ENCODE measurements at regions not wholly inside any gene's neighbourhood (a gene's known extent, or its start where the extent isn't known, plus 50 kb on each side); places are given as distances from the start of the nearest gene placed in this dataset.
A peak's percentile ranks its signal among the peaks of the same experiment; 100 is the strongest.

GRCh38 chr3:177977381-177978158, 558.7 kb upstream of the KCNMB2 start:
- DNase-seq: no peak

DNA sequence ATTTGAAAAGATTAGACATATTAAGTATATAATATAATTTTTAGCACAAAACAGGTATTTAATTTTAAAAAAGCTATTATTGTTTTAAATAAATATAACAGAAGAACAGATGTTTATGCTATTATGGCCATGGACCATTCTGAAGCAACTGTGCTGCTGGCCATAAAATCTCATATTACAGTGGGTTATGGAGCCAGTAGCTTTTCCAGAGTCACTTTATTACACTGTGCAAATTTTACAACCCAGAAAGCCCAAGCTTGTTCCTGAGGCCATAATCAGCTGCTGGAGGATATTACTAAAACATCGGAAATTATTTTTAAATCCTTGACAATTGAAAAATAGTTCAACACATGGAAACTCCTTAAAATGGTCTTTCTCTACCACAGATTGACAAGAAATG, 557.3 kb upstream of the KCNMB2 start:
- no peak for DNase-seq

DNA sequence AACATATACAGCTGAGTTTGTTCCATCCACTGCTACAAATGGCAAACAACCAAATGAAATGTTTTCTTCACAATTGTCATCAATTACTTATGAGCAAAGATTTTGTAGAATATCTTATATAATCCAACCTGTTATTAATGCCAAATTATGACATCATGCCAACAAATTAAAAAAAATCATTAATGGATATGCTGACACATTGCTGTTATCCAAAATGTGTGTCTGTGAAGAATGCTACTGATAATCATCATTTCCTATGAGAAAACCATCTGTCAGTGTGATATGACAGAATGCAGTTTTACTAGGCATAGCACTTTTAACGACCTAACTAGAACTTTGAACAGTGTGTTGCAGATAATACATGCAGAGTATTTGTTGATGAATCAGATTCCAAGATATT, 556.5 kb upstream of the KCNMB2 start:
- no peak for DNase-seq

DNA sequence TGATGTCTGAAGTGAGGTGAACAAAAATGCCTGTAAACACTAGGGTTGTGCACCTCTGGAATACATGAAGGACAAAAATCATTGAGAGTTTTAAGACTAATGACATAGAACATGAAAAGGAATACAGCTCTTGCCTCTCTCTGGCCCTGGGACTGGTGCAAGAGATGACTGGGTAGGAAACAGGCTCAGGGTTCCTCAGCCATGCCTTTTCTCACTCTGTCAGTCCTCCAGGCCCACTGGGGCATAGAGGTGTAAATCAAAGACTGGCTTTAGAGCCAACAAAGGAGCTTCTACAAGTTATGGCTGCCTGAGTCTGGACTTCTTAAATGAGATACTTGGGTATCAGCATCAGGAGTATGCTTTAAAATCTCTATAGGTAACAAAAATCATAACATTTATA, 554.7 kb upstream of the KCNMB2 start:
- DNase-seq: no peak

DNA sequence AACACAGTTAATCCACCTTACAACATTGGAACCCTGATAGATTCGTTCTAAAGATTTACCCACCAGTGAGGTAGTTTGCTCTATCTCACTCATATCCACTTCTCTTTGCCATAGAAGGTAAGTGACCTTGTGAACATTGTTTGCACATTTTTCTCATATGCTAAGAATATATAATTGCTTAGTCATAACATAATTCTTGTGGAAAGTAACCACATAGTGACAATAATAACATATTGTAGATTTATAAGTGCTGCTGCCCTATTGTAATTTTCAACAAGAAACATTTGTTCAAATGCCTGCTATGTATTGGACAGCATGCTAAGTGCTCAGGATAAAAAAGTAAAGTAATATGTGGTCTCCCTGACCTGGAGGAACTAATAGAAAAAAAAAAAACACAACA, 554.2 kb upstream of the KCNMB2 start:
- DNase-seq: no peak

DNA sequence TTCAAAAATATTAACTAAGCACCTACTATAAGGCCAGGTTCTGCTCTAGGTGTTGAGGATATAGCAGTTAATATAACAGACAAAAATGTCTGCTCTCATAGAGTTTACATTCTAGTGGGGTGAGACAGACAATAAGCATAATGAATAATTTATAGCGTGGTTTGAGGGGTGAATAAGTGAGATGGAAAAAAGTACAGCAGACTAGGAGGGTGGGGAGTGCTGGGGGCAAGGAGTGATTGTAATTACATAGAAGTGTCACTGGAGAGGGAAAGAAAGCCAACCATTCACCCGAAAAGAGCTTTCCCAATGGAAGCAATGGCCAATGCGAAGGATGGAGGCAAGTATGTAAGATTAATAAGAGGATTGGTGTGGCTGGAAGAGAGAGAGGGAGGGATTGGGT, 552.9 kb upstream of the KCNMB2 start:
- DNase-seq: no peak

GRCh38 chr3:177992993-177993970, 543.0 kb upstream of the KCNMB2 start:
- no peak for DNase-seq

DNA sequence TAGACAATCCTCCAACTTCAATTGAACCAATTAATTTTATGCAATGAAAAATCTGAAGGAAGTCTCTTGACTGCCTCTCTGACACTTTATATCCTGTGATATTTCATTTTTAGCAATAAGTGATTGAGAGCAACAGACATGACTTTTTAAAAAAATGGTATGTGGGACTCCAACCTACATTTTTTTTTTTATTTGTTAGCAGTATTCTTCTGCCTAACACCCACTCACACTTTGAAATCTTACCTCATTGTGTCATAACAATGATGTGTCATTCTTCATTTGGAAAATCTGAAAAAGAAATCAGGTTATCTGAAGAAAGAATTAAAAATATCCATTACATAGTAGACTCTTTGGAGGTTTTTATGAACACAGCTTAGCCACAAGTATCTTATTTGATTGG, 541.3 kb upstream of the KCNMB2 start:
- no peak for DNase-seq

GRCh38 chr3:177995381-177996085, 540.7 kb upstream of the KCNMB2 start:
- DNase-seq: no peak

- peak in 1 of 2 donors; percentile 69 for DNase-seq
These were observed 534.5 kb upstream of the KCNMB2 start for GRCh38 chr3:178001670-178002101.

DNA sequence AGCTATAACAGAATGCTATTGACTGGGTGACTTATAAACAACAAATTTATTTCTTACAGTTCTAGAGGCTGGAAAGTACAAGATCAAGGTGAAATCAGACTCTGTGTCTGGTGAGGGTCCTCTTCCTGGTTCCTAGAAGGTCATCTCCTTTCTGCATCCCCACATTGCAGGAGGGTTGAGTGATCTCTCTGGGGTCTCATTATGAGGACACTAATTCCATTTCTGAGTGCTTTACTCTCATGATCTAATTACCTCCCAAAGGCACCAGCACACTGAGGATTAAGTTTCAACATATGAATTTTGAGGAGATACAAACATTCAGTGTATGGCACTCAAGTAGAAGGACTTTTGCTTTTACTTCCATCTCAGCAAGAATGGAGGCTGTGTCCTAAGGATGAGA, 534.1 kb upstream of the KCNMB2 start:
- no peak for DNase-seq

DNA sequence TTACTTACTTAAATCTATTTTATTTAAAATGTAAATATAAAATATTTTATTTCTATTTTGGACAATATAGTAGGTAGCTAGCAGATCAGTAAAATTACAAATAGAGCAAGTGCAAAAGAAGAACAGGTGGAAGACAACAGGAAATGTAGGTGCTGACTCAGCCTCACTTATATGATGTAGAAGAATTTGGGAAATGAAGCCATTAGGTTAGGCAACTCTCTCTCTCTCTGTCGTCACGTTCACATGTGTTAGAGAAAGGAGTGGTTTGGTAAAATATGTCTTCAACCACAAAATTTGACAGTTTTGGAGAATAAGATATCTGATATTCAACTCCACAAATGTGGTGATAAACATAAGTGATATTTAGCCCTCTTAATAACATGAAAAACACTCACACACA, 532.5 kb upstream of the KCNMB2 start:
- no peak for DNase-seq

DNA sequence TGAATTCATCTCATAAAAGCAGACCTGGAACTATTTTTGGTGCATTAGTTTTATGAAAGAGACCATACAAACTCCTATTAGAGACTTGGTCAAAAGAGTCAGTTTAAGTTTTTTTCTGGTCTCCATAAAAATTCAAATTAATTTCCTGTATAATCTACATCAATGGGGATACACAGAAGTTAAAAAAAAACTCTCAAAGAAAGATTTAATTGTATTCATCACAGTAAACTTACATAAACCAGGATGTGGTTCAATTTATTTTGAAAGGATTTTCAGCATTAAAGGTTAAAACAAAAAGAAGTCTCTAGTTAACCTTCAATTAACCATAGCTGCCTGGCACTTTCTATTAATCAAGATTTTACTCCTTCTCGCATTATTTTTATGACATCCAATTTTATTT, 530.3 kb upstream of the KCNMB2 start:
- no peak for DNase-seq

DNA sequence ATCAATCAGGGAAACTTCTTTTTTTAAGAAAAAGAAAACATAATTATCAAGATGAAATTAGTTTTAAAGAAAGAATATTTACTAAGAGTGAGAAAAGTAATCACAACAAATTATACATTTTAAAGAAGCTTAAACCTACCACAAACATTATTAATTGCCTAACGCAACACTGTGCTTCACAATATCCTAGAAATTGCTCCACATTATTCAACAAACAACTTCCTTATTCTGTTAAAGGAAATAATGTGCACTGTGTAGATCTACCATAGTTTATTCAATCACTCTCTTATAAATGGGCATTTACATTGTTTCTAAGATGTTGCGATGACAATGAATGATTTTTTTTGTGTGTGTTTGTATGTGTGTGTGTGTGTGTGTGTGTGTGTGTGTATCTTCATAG, 525.9 kb upstream of the KCNMB2 start:
- no peak for DNase-seq

GRCh38 chr3:178019645-178020044, 516.6 kb upstream of the KCNMB2 start:
- no peak for DNase-seq

- no peak for DNase-seq
These were observed 513.6 kb upstream of the KCNMB2 start for GRCh38 chr3:178022599-178022998.

DNA sequence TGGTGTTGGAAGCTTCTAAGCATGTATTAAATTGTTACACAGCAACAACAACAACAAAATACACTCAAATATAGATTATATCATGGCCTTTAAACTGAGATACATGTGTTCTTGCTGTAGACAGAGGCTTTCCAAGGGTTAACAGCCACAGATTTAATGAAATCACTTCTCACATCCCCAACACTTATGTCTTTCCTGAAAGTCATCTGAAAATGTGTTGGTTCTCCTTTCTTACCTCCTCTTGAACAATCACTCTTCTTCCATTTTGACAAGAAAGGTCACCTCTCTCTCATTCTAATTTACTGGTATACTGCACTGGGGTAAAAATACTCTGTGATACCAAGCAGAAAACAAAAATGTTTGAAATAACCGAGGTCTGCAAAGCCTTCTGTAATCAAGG, 507.3 kb upstream of the KCNMB2 start:
- DNase-seq: no peak

- no peak for DNase-seq
These were observed 499.6 kb upstream of the KCNMB2 start for GRCh38 chr3:178036451-178037144.

GRCh38 chr3:178041931-178042330, 494.3 kb upstream of the KCNMB2 start:
- no peak for DNase-seq

DNA sequence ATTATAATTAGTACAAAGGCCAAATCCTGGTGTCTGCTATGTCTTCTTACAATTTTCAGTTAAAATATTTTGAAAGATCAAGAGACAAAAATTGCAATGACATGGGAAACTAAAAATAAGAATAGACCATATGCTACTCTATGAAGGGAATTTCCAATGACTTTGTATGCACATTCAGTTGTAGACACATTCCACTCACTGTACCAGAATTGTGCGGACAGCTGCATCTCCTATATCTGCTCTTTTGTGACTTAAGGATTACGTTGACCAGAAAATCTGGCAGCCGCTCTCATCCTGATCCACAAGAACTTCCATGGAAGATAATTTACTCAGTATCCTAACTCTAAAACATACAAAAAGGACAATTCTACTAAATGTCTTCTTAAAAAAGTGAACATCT, 493.9 kb upstream of the KCNMB2 start:
- DNase-seq: no peak

DNA sequence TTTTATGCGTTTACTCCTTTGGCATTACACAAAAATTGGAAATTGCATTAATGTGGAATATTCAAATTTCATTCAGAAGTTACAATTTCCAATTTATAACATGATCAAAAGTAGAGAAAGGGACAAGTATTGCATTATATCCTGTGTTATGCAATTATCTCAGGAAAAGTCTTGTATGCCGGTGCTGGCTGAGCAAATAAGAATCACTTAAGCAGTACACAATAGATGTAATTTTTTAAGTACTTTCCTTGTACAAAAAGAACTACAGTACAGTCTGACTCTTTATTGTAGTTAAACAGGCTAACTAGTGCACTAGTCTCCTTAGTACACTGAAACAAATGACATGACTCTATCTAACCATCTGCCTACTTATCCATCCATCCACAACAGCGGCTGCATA, 493.2 kb upstream of the KCNMB2 start:
- no peak for DNase-seq

- no peak for DNase-seq
These were observed 491.9 kb upstream of the KCNMB2 start for GRCh38 chr3:178044320-178044719.

- DNase-seq: no peak
These were observed 488.7 kb upstream of the KCNMB2 start for GRCh38 chr3:178047496-178047895.
